GM12878 (cell line): ENCODE measurements at regions not wholly inside any gene's neighbourhood (a gene's known extent, or its start where the extent isn't known, plus 50 kb on each side); places are given as distances from the start of the nearest gene placed in this dataset.

ENCODE experiments used
- CREB1 ChIP-seq: IDR thresholded peaks from 2 replicates; pipeline ENCODE4 v1.6.1; 2012; ENCODE audit warnings: low read depth, mild to moderate bottlenecking, inconsistent platforms
- DPF2 ChIP-seq: fragments of 450-650 bp; IDR thresholded peaks from 2 replicates; pipeline ENCODE4 v1.6.1; 2017; ENCODE audit warnings: mild to moderate bottlenecking
- EP300 ChIP-seq, 2 experiments: fragments of 150-350 bp in 1 of 2; IDR thresholded peaks; 2 replicates each; pipeline ENCODE4 v1.6.1; 2011 to 2012; ENCODE audit warnings: low read depth in 2 of 2, low read length in 2 of 2, borderline replicate concordance in 1 of 2, improper control_type of control experiment in 1 of 2, inconsistent platforms in 1 of 2; ENCODE audit not compliant: control insufficient read depth in 1 of 2
- IKZF2 ChIP-seq, 2 experiments: fragments of 450-650 bp; IDR thresholded peaks; 2 replicates each; pipeline ENCODE4 v1.6.1; 2017; ENCODE audit warnings: mild to moderate bottlenecking in 2 of 2, moderate library complexity in 2 of 2
- MEF2B ChIP-seq: fragments of 450-650 bp; IDR thresholded peaks from 2 replicates; pipeline ENCODE4 v1.6.1; 2018; ENCODE audit warnings: mild to moderate bottlenecking, moderate library complexity; ENCODE audit not compliant: partially characterized antibody, poor library complexity, severe bottlenecking
- NFYA ChIP-seq: IDR thresholded peaks from 2 replicates; pipeline ENCODE4 v1.6.1; 2011; ENCODE audit warnings: low read depth, mild to moderate bottlenecking, low read length, improper control_type of control experiment, borderline replicate concordance
- POLR2A ChIP-seq: IDR thresholded peaks from 2 replicates; pipeline ENCODE4 v1.6.1; 2011; ENCODE audit warnings: low read depth, mild to moderate bottlenecking, low read length
- PRDM15 ChIP-seq: fragments of 450-650 bp; formaldehyde crosslinking; IDR thresholded peaks from 2 replicates; pipeline ENCODE4 v1.4.0; 2020; ENCODE audit warnings: mild to moderate bottlenecking, moderate library complexity
- RELB ChIP-seq: fragments of 450-650 bp; IDR thresholded peaks from 2 replicates; pipeline ENCODE4 v1.6.1; 2017; ENCODE audit warnings: low read depth, mild to moderate bottlenecking, moderate library complexity
- SRF ChIP-seq, 2 experiments: IDR thresholded peaks; 2 replicates each; pipeline ENCODE4 v1.6.1; 2011; ENCODE audit warnings: low read depth in 2 of 2, low read length in 2 of 2, mild to moderate bottlenecking in 1 of 2, moderate library complexity in 1 of 2

GRCh38 chr2:64328415-64328722, 125.6 kb upstream of the LGALSL start (continued):
- TF ChIP-seq PRDM15 (no peak), NFYA (no peak), DPF2 (0 out of 2 replicates have a peak, but pooled peaks have one; percentile 4), CREB1 (peak; percentile 27; the same call in 1 of the 2 replicates), SRF (IDR thresholded peaks at IDR 0.05; ENCODE audit: low read depth in 2 of 2, low read length in 2 of 2) (peak; percentile 48 to 84; a peak in 3 of 4 replicates), EP300 (IDR thresholded peaks at IDR 0.05; ENCODE audit: borderline replicate concordance in 1 of 2, control insufficient read depth in 1 of 2, low read depth in 2 of 2, low read length in 2 of 2) (peak in 1 of 2 experiments; percentile 45; a peak in 1 of 4 replicates), MEF2B (peak; percentile 97), RELB (peak; percentile 38; the same call in 1 of the 2 replicates), IKZF2 (IDR thresholded peaks at IDR 0.05) (peak; percentile 40 to 55; a peak in 2 of 4 replicates), POLR2A (no peak)
